ENCODE measurements at regions not wholly inside any gene's neighbourhood (a gene's known extent, or its start where the extent isn't known, plus 50 kb on each side); places are given as distances from the start of the nearest gene placed in this dataset.

- H3K9me3 Mint-ChIP-seq = no peaks in the 10 kb centered on the region
- peaks cover 5% of the 10 kb centered on the region for H3K4me1 Mint-ChIP-seq (ENCODE audit: low read depth)
- H3K4me1 ChIP-seq (ENCODE audit: insufficient read depth, low read length) = no peaks in the 10 kb centered on the region
- H3K27me3 ChIP-seq (ENCODE audit: control insufficient read depth in 1 of 2, insufficient read depth in 2 of 2, low read length in 2 of 2) = no peaks in the 10 kb centered on the region
- H3K27ac Mint-ChIP-seq = no peak overlapping the region
- H3K27ac ChIP-seq (ENCODE audit: low read depth in 1 of 2, low read length in 2 of 2) = no peak overlapping the region
- TF ChIP-seq CTCF (IDR thresholded peaks at IDR 0.05) = no peak
- ChIA-PET CTCF (no interaction called here), POLR2A (no interaction called here)
- H3K9me3 ChIP-seq (ENCODE audit: control insufficient read depth in 1 of 2, insufficient read depth in 1 of 2, low read length in 2 of 2) = no peaks in the 10 kb centered on the region
- ATAC-seq (ENCODE audit: poor library complexity) (no peak), DNase-seq (no peak)
- H3K4me3 ChIP-seq (ENCODE audit: low read length) = no peak overlapping the region
- intact Hi-C loops (cut with DNase I, micrococcal nuclease) = no loop called here
- H3K36me3 ChIP-seq (ENCODE audit: insufficient read depth, low read length) = no peaks in the 10 kb centered on the region
- H3K4me3 Mint-ChIP-seq = no peak overlapping the region
- H3K27me3 Mint-ChIP-seq = no peaks in the 10 kb centered on the region
- no peaks in the 10 kb centered on the region for H3K36me3 Mint-ChIP-seq (ENCODE audit: low read depth)
Measured at GRCh38 chr13:32903720-32904119, 112.5 kb upstream of the KL start.

- Mint-ChIP-seq H3K36me3 (ENCODE audit: low read depth) (no peaks in the 10 kb centered on the region), H3K27ac (no peak overlapping the region), H3K9me3 (no peaks in the 10 kb centered on the region), H3K27me3 (no peaks in the 10 kb centered on the region), H3K4me3 (no peak overlapping the region), H3K4me1 (ENCODE audit: low read depth) (peaks cover 5% of the 10 kb centered on the region)
- no peak for TF ChIP-seq CTCF (IDR thresholded peaks at IDR 0.05)
- Histone ChIP-seq H3K36me3 (ENCODE audit: insufficient read depth, low read length) (no peaks in the 10 kb centered on the region), H3K27me3 (ENCODE audit: control insufficient read depth in 1 of 2, insufficient read depth in 2 of 2, low read length in 2 of 2) (no peaks in the 10 kb centered on the region), H3K4me1 (ENCODE audit: insufficient read depth, low read length) (no peaks in the 10 kb centered on the region), H3K4me3 (ENCODE audit: low read length) (no peak overlapping the region), H3K9me3 (ENCODE audit: control insufficient read depth in 1 of 2, insufficient read depth in 1 of 2, low read length in 2 of 2) (no peaks in the 10 kb centered on the region), H3K27ac (ENCODE audit: low read depth in 1 of 2, low read length in 2 of 2) (no peak overlapping the region)
- POLR2A ChIA-PET = no interaction called here
- CTCF ChIA-PET = no interaction called here
- no peak for ATAC-seq (ENCODE audit: poor library complexity)
- DNase-seq = no peak
- intact Hi-C loops (cut with DNase I, micrococcal nuclease) = no loop called here
Measured at GRCh38 chr13:32904266-32904665, 112.0 kb upstream of the KL start.

GRCh38 chr13:32905063-32905863, 111.0 kb upstream of the KL start:
- peaks cover 5% of the 10 kb centered on the region for H3K4me1 Mint-ChIP-seq (ENCODE audit: low read depth)
- H3K9me3 Mint-ChIP-seq = no peaks in the 10 kb centered on the region
- Histone ChIP-seq H3K36me3 (ENCODE audit: insufficient read depth, low read length) (no peaks in the 10 kb centered on the region), H3K27ac (ENCODE audit: low read depth in 1 of 2, low read length in 2 of 2) (no peak overlapping the region), H3K4me1 (ENCODE audit: insufficient read depth, low read length) (no peaks in the 10 kb centered on the region), H3K9me3 (ENCODE audit: control insufficient read depth in 1 of 2, insufficient read depth in 1 of 2, low read length in 2 of 2) (no peaks in the 10 kb centered on the region), H3K27me3 (ENCODE audit: control insufficient read depth in 1 of 2, insufficient read depth in 2 of 2, low read length in 2 of 2) (no peaks in the 10 kb centered on the region), H3K4me3 (ENCODE audit: low read length) (no peak overlapping the region)
- H3K27ac Mint-ChIP-seq = no peak overlapping the region
- CTCF ChIA-PET = no interaction called here
- POLR2A ChIA-PET = no interaction called here
- intact Hi-C loops (cut with DNase I, micrococcal nuclease) = no loop called here
- TF ChIP-seq CTCF (IDR thresholded peaks at IDR 0.05) = no peak
- H3K36me3 Mint-ChIP-seq (ENCODE audit: low read depth) = no peaks in the 10 kb centered on the region
- peak in 1 of 14 experiments; percentile 13 for DNase-seq
- ATAC-seq (ENCODE audit: poor library complexity) = no peak
- no peak overlapping the region for H3K4me3 Mint-ChIP-seq
- H3K27me3 Mint-ChIP-seq = no peaks in the 10 kb centered on the region

All from CD4-positive, alpha-beta T cell (primary cell).